Lower leg skin (tissue), 3 donors: ENCODE measurements at regions not wholly inside any gene's neighbourhood (a gene's known extent, or its start where the extent isn't known, plus 50 kb on each side); places are given as distances from the start of the nearest gene placed in this dataset.

Experiments used
- POLR2A ChIP-seq, 2 donors: fragments of 450-650 bp; IDR thresholded peaks; one replicate each; pipeline ENCODE4 v1.6.1; 2016 to 2017; ENCODE audit warnings: antibody characterized with exemption in 2 of 2, mild to moderate bottlenecking in 1 of 2, moderate library complexity in 1 of 2
- TF ChIP-seq, protein P1 (sequence below), 3 donors: fragments of 450-650 bp; IDR thresholded peaks; one replicate each; pipeline ENCODE4 v1.5.1; 2016; ENCODE audit warnings: antibody characterized with exemption in 3 of 3, mild to moderate bottlenecking in 3 of 3, moderate library complexity in 2 of 3

DNA sequence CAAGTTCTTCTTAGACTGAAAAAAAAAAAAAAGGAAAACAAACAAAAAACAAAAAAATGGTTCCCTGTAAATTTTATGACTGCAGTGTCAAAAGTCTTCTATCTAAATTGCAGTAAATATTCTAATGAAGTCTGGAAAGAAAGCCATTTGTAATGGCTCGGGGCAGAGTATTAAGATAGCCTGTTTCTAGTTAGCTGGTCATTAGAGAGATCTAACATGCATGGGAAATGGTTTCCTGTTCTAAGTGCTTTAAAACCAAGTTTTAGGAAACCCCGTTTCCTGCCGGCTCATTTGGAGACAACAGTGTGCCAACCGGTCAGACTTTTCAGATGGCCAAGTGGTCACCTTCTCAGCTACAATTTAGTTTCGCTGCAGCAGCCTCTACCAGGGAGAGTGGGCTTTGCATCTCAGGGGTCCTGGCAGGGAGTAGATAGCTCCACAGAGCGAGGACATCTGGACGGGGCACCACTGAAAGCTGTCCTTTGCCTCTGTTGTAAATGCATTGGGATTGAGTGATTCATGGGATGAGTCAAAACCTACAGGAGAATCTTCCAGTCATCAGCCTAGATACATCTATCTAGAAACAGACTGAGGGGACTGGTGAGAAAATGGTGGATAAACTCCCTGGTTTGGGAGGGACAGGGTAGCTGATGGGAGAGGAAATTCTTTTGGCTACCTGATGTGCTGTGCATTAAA, 473.2 kb upstream of the SALL1 start:
- TF ChIP-seq, protein P1, sequence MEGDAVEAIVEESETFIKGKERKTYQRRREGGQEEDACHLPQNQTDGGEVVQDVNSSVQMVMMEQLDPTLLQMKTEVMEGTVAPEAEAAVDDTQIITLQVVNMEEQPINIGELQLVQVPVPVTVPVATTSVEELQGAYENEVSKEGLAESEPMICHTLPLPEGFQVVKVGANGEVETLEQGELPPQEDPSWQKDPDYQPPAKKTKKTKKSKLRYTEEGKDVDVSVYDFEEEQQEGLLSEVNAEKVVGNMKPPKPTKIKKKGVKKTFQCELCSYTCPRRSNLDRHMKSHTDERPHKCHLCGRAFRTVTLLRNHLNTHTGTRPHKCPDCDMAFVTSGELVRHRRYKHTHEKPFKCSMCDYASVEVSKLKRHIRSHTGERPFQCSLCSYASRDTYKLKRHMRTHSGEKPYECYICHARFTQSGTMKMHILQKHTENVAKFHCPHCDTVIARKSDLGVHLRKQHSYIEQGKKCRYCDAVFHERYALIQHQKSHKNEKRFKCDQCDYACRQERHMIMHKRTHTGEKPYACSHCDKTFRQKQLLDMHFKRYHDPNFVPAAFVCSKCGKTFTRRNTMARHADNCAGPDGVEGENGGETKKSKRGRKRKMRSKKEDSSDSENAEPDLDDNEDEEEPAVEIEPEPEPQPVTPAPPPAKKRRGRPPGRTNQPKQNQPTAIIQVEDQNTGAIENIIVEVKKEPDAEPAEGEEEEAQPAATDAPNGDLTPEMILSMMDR (IDR thresholded peaks at IDR 0.05): no peak
- no peak for TF ChIP-seq POLR2A (IDR thresholded peaks at IDR 0.05)
